ENCODE measurements at regions not wholly inside any gene's neighbourhood (a gene's known extent, or its start where the extent isn't known, plus 50 kb on each side); places are given as distances from the start of the nearest gene placed in this dataset.

DNA sequence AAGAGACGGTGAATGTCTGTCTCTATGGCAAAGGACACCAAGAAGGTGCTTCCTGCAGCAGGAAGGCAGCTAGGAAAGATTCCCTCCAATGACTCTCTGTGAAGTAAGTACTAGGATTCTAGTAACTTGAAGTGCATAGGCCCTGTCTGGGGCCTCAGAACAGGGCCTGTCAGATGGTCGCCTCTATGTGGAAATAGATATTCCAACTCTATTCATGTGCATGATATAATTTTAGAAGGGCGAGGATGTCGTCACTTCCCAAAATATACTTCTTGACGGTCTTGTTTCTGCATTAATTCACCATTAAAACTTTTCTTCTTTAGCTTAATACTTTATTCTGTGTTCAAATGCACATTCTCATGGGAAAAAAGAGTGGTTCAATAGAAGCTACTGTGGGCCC lies 167.0 kb downstream of the TLE3 start:
- TF ChIP-seq, protein P1, sequence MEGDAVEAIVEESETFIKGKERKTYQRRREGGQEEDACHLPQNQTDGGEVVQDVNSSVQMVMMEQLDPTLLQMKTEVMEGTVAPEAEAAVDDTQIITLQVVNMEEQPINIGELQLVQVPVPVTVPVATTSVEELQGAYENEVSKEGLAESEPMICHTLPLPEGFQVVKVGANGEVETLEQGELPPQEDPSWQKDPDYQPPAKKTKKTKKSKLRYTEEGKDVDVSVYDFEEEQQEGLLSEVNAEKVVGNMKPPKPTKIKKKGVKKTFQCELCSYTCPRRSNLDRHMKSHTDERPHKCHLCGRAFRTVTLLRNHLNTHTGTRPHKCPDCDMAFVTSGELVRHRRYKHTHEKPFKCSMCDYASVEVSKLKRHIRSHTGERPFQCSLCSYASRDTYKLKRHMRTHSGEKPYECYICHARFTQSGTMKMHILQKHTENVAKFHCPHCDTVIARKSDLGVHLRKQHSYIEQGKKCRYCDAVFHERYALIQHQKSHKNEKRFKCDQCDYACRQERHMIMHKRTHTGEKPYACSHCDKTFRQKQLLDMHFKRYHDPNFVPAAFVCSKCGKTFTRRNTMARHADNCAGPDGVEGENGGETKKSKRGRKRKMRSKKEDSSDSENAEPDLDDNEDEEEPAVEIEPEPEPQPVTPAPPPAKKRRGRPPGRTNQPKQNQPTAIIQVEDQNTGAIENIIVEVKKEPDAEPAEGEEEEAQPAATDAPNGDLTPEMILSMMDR (IDR thresholded peaks at IDR 0.05), result no peak
- TF ChIP-seq POLR2AphosphoS5 (IDR thresholded peaks at IDR 0.05), result no peak

All from prostate gland (tissue), 2 donors.